Keratinocyte (primary cell): ENCODE measurements at regions not wholly inside any gene's neighbourhood (a gene's known extent, or its start where the extent isn't known, plus 50 kb on each side); places are given as distances from the start of the nearest gene placed in this dataset.

Experiments
- CTCF ChIP-seq, 3 experiments: IDR thresholded peaks in 1 of 3; conservative IDR thresholded peaks in 1 of 3; optimal IDR thresholded peaks in 1 of 3; 2 replicates in 2 of 3; 3 replicates in 1 of 3; pipeline versions ENCODE3 to v1.5.1; 2011; ENCODE audit warnings: low read length in 3 of 3, mild to moderate bottlenecking in 3 of 3, moderate library complexity in 2 of 3, control low read depth in 1 of 3, inconsistent platforms in 1 of 3; ENCODE audit not compliant: insufficient read depth in 2 of 3; ENCODE audit errors: extremely low read depth in 1 of 3
- EZH2 ChIP-seq: IDR thresholded peaks from one replicate; pipeline ENCODE4 v1.6.1; 2012; ENCODE audit warnings: inconsistent platforms, mild to moderate bottlenecking, low read length, moderate library complexity

DNA sequence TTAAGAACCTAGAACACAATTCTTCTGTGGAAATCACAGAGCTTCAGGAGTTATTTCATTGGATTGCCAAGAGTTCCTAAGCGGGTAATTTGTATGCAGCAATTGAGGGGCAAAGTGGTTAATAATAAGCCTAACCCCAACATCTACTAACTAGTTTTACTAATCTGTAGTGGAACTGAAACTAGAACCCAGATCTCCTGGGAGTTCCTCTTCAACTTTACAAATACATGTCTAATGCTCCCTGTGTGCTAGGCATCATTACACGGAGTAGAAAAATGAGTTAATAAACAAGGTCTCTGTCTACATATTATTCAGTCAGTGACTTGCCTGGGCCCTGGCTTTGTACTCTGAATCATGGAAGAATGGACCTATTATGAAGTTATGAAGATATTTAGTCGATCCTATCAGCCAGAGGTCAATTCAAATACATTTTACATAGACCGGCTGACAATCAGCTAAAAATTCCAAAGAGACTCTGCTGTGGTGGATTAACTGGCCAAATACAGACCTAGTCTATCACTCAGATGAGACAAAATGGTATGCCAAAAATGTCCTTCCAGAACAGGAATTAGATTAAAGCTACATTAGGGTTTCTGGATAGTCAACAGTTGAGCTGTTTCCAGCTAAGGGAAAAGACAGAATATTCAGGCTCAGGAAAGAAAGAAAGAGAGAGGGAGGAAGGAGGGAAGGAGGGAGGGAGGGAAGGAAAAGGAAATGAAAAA is 326.0 kb downstream of the FBXW7 start:
- TF ChIP-seq CTCF (optimal IDR thresholded peaks at IDR 0.05 in 1 of 3, IDR thresholded peaks at IDR 0.05 in 1 of 3, conservative IDR thresholded peaks at IDR 0.05 in 1 of 3; ENCODE audit: extremely low read depth in 1 of 3, insufficient read depth in 2 of 3, low read length in 3 of 3) (no peak), EZH2 (no peak)
